Prostate gland (tissue), 2 donors: ENCODE measurements at regions not wholly inside any gene's neighbourhood (a gene's known extent, or its start where the extent isn't known, plus 50 kb on each side); places are given as distances from the start of the nearest gene placed in this dataset.

Experiments
- CTCF ChIP-seq, 4 experiments: fragments of 200-600 bp in 2 of 4; fragments of 450-650 bp in 2 of 4; sonication (generic) in 2 of 4; IDR thresholded peaks; 1 replicate in 3 of 4; 2 replicates in 1 of 4; pipeline ENCODE4 v1.5.1; 2016 to 2019; ENCODE audit warnings: antibody characterized with exemption in 4 of 4, mild to moderate bottlenecking in 2 of 4, moderate library complexity in 2 of 4
- POLR2A ChIP-seq: fragments of 450-650 bp; IDR thresholded peaks from one replicate; pipeline ENCODE4 v1.6.1; 2016; ENCODE audit warnings: antibody characterized with exemption, mild to moderate bottlenecking

- TF ChIP-seq CTCF (IDR thresholded peaks at IDR 0.05) (no peak), POLR2A (no peak)
These were observed 63.7 kb upstream of the SMARCA2 start for GRCh38 chr9:1951446-1951845.
